ENCODE measurements at regions not wholly inside any gene's neighbourhood (a gene's known extent, or its start where the extent isn't known, plus 50 kb on each side); places are given as distances from the start of the nearest gene placed in this dataset.

DNA sequence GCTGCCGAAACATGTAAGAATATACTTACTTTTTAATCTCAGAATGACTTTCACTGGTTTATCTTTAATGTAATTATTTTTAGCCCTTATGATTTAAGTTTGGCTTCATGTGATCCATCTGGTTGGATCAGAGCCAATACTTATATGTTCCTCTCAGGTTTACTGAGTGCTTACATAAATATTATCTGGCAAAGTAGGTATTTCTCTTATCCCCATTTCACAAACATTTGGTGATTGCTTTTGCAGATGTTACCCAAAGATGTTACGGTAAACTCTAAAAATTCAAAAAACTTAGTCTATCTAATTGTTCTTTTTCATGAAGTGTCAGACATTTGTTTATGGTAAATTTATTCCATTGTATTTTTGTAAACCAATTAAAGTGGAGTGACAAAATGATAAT is 115.0 kb upstream of the TLL1 start:
- Histone ChIP-seq H3K9me3 (replicated peaks; ENCODE audit: low read length) (no peaks in the 10 kb centered on the region), H3K9ac (ENCODE audit: low read depth, low read length) (no peak overlapping the region)

DNA sequence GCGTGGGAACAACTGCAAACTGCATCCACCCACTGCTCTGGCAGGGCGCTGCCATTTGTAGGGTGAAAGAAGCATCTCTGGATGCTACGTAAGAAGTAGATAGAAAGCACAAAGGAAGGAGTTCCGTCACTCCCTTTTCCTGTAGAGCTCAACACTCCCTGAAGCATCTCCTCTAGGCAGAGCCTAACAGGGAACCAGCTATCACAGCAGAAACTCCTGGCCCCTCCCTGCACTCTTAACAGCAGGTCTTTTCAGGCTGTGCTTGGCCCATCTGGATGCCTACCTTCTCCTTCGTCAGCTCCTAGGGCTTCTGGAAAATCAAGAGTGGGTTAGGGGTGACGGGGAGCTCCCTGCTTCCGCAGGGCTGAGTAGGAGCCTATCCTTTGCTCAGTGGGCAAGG is 112.9 kb upstream of the TLL1 start:
- Histone ChIP-seq H3K9me3 (replicated peaks; ENCODE audit: low read length) (no peaks in the 10 kb centered on the region), H3K4me1 (ENCODE audit: control insufficient read depth, insufficient read depth, low read length) (no peaks in the 10 kb centered on the region), H3K27me3 (ENCODE audit: control insufficient read depth, insufficient read depth, low read length) (no peaks in the 10 kb centered on the region), H3K4me2 (ENCODE audit: low read length) (no peak overlapping the region), H3K4me3 (ENCODE audit: low read length) (no peak overlapping the region), H3K36me3 (ENCODE audit: insufficient read depth, low read length) (no peaks in the 10 kb centered on the region), H3K9ac (ENCODE audit: low read depth, low read length) (no peak overlapping the region)

More for the DNA sequence above, 115.0 kb upstream of the TLL1 start:
- no peak overlapping the region for H3K4me3 ChIP-seq (ENCODE audit: low read length)
- H3K4me1 ChIP-seq (ENCODE audit: control insufficient read depth, insufficient read depth, low read length), result no peaks in the 10 kb centered on the region
- no peak overlapping the region for H3K4me2 ChIP-seq (ENCODE audit: low read length)
- H3K36me3 ChIP-seq (ENCODE audit: insufficient read depth, low read length), result no peaks in the 10 kb centered on the region
- no peaks in the 10 kb centered on the region for H3K27me3 ChIP-seq (ENCODE audit: control insufficient read depth, insufficient read depth, low read length)

DNA sequence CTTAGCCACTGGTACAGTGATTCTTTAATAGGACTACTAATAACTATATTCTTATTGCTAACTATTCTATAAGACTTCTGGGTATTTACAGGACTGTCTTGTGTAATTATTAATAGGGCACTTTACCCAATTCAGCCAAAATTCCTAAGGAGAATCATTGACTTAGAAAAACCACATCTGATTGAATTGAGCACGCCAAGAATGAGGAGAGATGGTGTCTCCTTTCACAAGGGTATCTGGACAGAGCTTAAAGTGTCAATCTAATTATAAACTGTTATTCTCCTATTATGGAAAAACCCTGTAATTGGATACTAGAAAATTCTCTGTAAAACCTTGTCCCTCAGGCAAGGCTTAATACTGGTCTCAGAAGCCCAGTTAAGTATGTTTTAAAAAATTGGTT is 111.1 kb upstream of the TLL1 start:
- no peak overlapping the region for H3K9ac ChIP-seq (ENCODE audit: low read depth, low read length)
- no peak overlapping the region for H3K4me3 ChIP-seq (ENCODE audit: low read length)
- no peaks in the 10 kb centered on the region for H3K36me3 ChIP-seq (ENCODE audit: insufficient read depth, low read length)
- H3K4me2 ChIP-seq (ENCODE audit: low read length), result no peak overlapping the region
- H3K4me1 ChIP-seq (ENCODE audit: control insufficient read depth, insufficient read depth, low read length), result no peaks in the 10 kb centered on the region
- no peaks in the 10 kb centered on the region for H3K9me3 ChIP-seq (replicated peaks; ENCODE audit: low read length)
- H3K27me3 ChIP-seq (ENCODE audit: control insufficient read depth, insufficient read depth, low read length), result no peaks in the 10 kb centered on the region

DNA sequence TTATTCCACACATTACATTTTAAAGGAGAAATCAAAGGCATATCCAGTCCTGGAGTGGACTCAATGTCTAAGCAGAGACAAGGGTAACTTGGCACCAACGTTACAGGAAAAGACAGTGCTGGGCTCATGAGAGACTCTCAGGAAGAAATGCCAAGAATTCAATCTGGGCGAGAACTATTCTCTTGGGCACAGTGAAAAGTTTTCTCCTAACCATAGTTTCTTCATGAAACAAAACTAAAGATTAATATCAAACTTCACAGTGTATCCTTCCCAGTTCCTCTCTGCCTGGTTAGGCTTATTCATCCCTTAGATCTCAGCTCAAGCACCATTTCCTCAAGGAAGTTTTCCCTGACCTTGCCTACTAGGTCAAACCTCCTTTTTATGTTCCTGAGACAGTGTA is 109.4 kb upstream of the TLL1 start:
- H3K9me3 ChIP-seq (replicated peaks; ENCODE audit: low read length), result no peaks in the 10 kb centered on the region
- no peaks in the 10 kb centered on the region for H3K4me1 ChIP-seq (ENCODE audit: control insufficient read depth, insufficient read depth, low read length)
- H3K4me3 ChIP-seq (ENCODE audit: low read length), result no peak overlapping the region
- no peaks in the 10 kb centered on the region for H3K27me3 ChIP-seq (ENCODE audit: control insufficient read depth, insufficient read depth, low read length)
- H3K4me2 ChIP-seq (ENCODE audit: low read length), result no peak overlapping the region
- no peak overlapping the region for H3K9ac ChIP-seq (ENCODE audit: low read depth, low read length)
- no peaks in the 10 kb centered on the region for H3K36me3 ChIP-seq (ENCODE audit: insufficient read depth, low read length)

DNA sequence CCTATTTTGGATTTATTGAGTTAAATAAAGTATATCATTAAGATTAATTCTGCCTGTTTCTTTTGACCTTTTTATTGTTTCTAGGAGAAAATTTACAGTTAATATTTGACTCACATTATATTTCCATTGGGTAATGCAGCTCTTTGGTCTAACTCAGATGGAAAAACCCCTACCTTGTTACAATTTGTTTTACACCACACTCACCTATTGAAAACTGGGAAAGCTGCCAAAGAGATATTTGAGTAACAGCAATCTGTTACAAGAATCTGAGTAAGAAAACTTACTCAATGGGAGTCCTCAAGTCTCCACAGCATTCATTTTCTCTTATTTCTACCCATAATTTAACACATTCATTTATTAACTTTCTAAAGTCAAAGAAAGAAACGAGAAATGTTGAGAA is 108.0 kb upstream of the TLL1 start:
- no peak overlapping the region for H3K4me2 ChIP-seq (ENCODE audit: low read length)
- H3K9me3 ChIP-seq (replicated peaks; ENCODE audit: low read length), result no peaks in the 10 kb centered on the region
- no peaks in the 10 kb centered on the region for H3K36me3 ChIP-seq (ENCODE audit: insufficient read depth, low read length)
- H3K4me3 ChIP-seq (ENCODE audit: low read length), result no peak overlapping the region
- H3K9ac ChIP-seq (ENCODE audit: low read depth, low read length), result no peak overlapping the region
- H3K27me3 ChIP-seq (ENCODE audit: control insufficient read depth, insufficient read depth, low read length), result no peaks in the 10 kb centered on the region
- H3K4me1 ChIP-seq (ENCODE audit: control insufficient read depth, insufficient read depth, low read length), result no peaks in the 10 kb centered on the region

GRCh38 chr4:165766018-165766417 is 107.0 kb upstream of the TLL1 start:
- Histone ChIP-seq H3K36me3 (ENCODE audit: insufficient read depth, low read length) (no peaks in the 10 kb centered on the region), H3K4me3 (ENCODE audit: low read length) (no peak overlapping the region), H3K4me2 (ENCODE audit: low read length) (no peak overlapping the region), H3K27me3 (ENCODE audit: control insufficient read depth, insufficient read depth, low read length) (no peaks in the 10 kb centered on the region), H3K9ac (ENCODE audit: low read depth, low read length) (no peak overlapping the region), H3K9me3 (replicated peaks; ENCODE audit: low read length) (no peaks in the 10 kb centered on the region), H3K4me1 (ENCODE audit: control insufficient read depth, insufficient read depth, low read length) (no peaks in the 10 kb centered on the region)

- Histone ChIP-seq H3K36me3 (ENCODE audit: insufficient read depth, low read length) (no peaks in the 10 kb centered on the region), H3K9me3 (replicated peaks; ENCODE audit: low read length) (no peaks in the 10 kb centered on the region), H3K4me2 (ENCODE audit: low read length) (no peak overlapping the region), H3K9ac (ENCODE audit: low read depth, low read length) (no peak overlapping the region), H3K4me3 (ENCODE audit: low read length) (no peak overlapping the region), H3K27me3 (ENCODE audit: control insufficient read depth, insufficient read depth, low read length) (no peaks in the 10 kb centered on the region), H3K4me1 (ENCODE audit: control insufficient read depth, insufficient read depth, low read length) (no peaks in the 10 kb centered on the region)
Measured at GRCh38 chr4:165766976-165767375, 106.1 kb upstream of the TLL1 start.

DNA sequence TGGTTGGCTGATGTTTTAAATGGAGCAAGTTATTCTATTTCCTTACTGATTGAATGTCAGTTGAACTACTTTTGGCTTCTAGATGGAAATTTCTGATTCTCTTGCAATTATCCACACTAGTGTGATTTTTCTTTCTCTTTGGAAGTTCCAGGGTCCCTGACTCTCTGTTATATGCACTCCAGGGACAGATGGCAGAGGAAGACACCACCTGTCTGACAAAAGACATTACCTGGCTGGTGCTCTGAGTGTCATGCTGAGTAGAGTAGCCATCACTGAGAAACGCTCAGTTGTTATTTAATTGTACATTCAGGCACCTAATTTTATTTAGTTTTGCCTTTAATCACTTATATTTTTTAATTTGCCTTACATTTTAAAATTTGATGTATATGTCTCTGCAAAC is 105.4 kb upstream of the TLL1 start:
- H3K4me1 ChIP-seq (ENCODE audit: control insufficient read depth, insufficient read depth, low read length), result no peaks in the 10 kb centered on the region
- no peak overlapping the region for H3K4me2 ChIP-seq (ENCODE audit: low read length)
- no peaks in the 10 kb centered on the region for H3K27me3 ChIP-seq (ENCODE audit: control insufficient read depth, insufficient read depth, low read length)
- H3K9ac ChIP-seq (ENCODE audit: low read depth, low read length), result no peak overlapping the region
- H3K36me3 ChIP-seq (ENCODE audit: insufficient read depth, low read length), result no peaks in the 10 kb centered on the region
- no peak overlapping the region for H3K4me3 ChIP-seq (ENCODE audit: low read length)
- H3K9me3 ChIP-seq (replicated peaks; ENCODE audit: low read length), result no peaks in the 10 kb centered on the region

GRCh38 chr4:165768281-165768680 is 104.8 kb upstream of the TLL1 start:
- H3K9ac ChIP-seq (ENCODE audit: low read depth, low read length), result no peak overlapping the region
- no peaks in the 10 kb centered on the region for H3K4me1 ChIP-seq (ENCODE audit: control insufficient read depth, insufficient read depth, low read length)
- no peak overlapping the region for H3K4me2 ChIP-seq (ENCODE audit: low read length)
- H3K4me3 ChIP-seq (ENCODE audit: low read length), result no peak overlapping the region
- H3K27me3 ChIP-seq (ENCODE audit: control insufficient read depth, insufficient read depth, low read length), result no peaks in the 10 kb centered on the region
- H3K36me3 ChIP-seq (ENCODE audit: insufficient read depth, low read length), result no peaks in the 10 kb centered on the region
- H3K9me3 ChIP-seq (replicated peaks; ENCODE audit: low read length), result no peaks in the 10 kb centered on the region

- Histone ChIP-seq H3K4me2 (ENCODE audit: low read length) (no peak overlapping the region), H3K36me3 (ENCODE audit: insufficient read depth, low read length) (no peaks in the 10 kb centered on the region), H3K4me1 (ENCODE audit: control insufficient read depth, insufficient read depth, low read length) (no peaks in the 10 kb centered on the region), H3K27me3 (ENCODE audit: control insufficient read depth, insufficient read depth, low read length) (no peaks in the 10 kb centered on the region), H3K9ac (ENCODE audit: low read depth, low read length) (no peak overlapping the region), H3K9me3 (replicated peaks; ENCODE audit: low read length) (no peaks in the 10 kb centered on the region), H3K4me3 (ENCODE audit: low read length) (no peak overlapping the region)
Measured at GRCh38 chr4:165774326-165774725, 98.7 kb upstream of the TLL1 start.

DNA sequence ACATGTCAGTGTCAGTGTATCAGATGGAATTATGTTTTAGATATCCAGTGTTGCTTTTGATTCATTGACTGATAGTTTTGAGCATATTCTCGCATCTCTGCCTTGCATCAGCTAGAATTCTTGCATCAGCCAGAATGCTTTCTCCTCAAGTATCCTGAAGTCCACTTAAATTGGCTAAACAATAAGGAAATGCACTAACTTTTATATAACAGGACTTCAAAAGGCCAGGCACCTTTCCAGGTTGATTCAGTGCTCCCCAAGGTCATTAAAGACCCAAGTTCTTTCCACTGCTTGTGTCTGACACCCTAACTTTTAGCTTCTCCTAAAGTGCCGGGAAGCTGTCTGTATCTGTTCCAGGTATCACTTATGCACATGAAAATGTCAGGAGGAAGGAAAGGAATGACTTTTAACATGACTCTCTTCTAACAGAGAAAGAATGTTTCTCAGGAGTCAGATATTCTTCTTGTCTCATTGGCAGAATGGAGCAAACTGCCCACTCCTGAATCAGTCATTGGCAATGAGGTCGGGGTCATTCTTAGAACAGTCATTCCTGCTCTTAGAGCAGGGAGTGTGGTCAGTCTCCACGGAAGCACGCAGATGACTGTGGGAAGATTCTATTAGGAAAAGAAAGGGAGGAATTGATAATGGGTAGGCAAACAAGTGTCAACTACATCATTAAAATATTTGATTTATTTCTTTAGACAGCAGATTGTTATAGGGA is 92.9 kb upstream of the TLL1 start:
- no peak overlapping the region for H3K9ac ChIP-seq (ENCODE audit: low read depth, low read length)
- H3K4me2 ChIP-seq (ENCODE audit: low read length), result no peak overlapping the region
- H3K36me3 ChIP-seq (ENCODE audit: insufficient read depth, low read length), result no peaks in the 10 kb centered on the region
- no peak overlapping the region for H3K4me3 ChIP-seq (ENCODE audit: low read length)
- no peaks in the 10 kb centered on the region for H3K27me3 ChIP-seq (ENCODE audit: control insufficient read depth, insufficient read depth, low read length)
- H3K4me1 ChIP-seq (ENCODE audit: control insufficient read depth, insufficient read depth, low read length), result no peaks in the 10 kb centered on the region
- no peaks in the 10 kb centered on the region for H3K9me3 ChIP-seq (replicated peaks; ENCODE audit: low read length)

DNA sequence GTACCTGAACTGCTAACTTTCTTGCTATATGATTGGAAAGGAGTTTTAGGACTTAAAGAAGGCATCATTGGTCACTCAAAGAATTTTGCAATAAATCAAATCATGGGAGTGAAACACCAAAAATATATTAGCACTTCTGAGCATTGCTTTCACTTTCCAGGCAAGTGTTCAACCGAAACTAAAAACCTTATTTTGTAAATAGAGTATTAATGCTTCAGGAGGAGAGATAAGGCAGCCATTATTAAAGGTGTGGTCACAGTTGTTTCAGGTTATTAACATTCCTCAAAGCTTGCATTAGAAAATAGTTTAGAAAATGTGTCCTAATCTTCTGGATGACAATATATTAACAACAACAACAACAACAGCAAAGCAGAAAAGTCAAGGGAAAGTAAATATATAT is 92.3 kb upstream of the TLL1 start:
- Histone ChIP-seq H3K27me3 (ENCODE audit: control insufficient read depth, insufficient read depth, low read length) (no peaks in the 10 kb centered on the region), H3K4me3 (ENCODE audit: low read length) (no peak overlapping the region), H3K4me1 (ENCODE audit: control insufficient read depth, insufficient read depth, low read length) (no peaks in the 10 kb centered on the region), H3K9ac (ENCODE audit: low read depth, low read length) (no peak overlapping the region), H3K36me3 (ENCODE audit: insufficient read depth, low read length) (no peaks in the 10 kb centered on the region), H3K4me2 (ENCODE audit: low read length) (no peak overlapping the region), H3K9me3 (replicated peaks; ENCODE audit: low read length) (no peaks in the 10 kb centered on the region)
